Lung (tissue), 9 donors: ENCODE measurements at regions not wholly inside any gene's neighbourhood (a gene's known extent, or its start where the extent isn't known, plus 50 kb on each side); places are given as distances from the start of the nearest gene placed in this dataset.
"Not testable (repeated sequence)": the region's sequence is repeated elsewhere in the genome, so short reads cannot be mapped to it uniquely, and the experiment has no call there.

Experiments
- ATAC-seq: fragments of 200-7000 bp; cut with Tn5 transposase; one replicate; pipeline ENCODE4 v1.9.1; 2020; ENCODE audit warnings: moderate number of reproducible peaks; ENCODE audit not compliant: insufficient read depth, low FRiP score
- DNase-seq, 3 donors: peaks; one replicate each; pipeline ENCODE4 v3.0.0-alpha.2; 2013 to 2017
- H3K27ac ChIP-seq, 2 donors: one replicate each; pipeline ENCODE4 v1.5.1; 2013; ENCODE audit warnings: mild to moderate bottlenecking in 2 of 2, moderate library complexity in 2 of 2, control low read depth in 1 of 2, inconsistent platforms in 1 of 2, low read depth in 1 of 2, low read length in 1 of 2
- H3K27me3 ChIP-seq, 3 donors: one replicate each; pipeline ENCODE4 v1.5.1; 2013; ENCODE audit warnings: low read length in 2 of 3; ENCODE audit not compliant: control insufficient read depth in 3 of 3, insufficient read depth in 3 of 3
- H3K36me3 ChIP-seq, 4 donors: one replicate each; pipeline ENCODE4 v1.5.1; 2013; ENCODE audit warnings: low read length in 4 of 4, mild to moderate bottlenecking in 1 of 4, moderate library complexity in 1 of 4; ENCODE audit not compliant: control insufficient read depth in 4 of 4, insufficient read depth in 4 of 4
- H3K4me1 ChIP-seq, 5 donors: one replicate each; pipeline ENCODE4 v1.5.1; 2013; ENCODE audit warnings: low read length in 5 of 5, mild to moderate bottlenecking in 2 of 5, moderate library complexity in 1 of 5; ENCODE audit not compliant: control insufficient read depth in 5 of 5, insufficient read depth in 5 of 5
- H3K4me3 ChIP-seq: one replicate; pipeline ENCODE4 v1.5.1; 2013; ENCODE audit warnings: mild to moderate bottlenecking, control low read depth, moderate library complexity
- H3K9ac ChIP-seq, 2 donors: one replicate each; pipeline ENCODE4 v1.5.1; 2013; ENCODE audit warnings: low read length in 2 of 2, control low read depth in 1 of 2; ENCODE audit not compliant: insufficient read depth in 1 of 2
- H3K9me3 ChIP-seq, 4 donors: one replicate each; pipeline ENCODE4 v1.5.1; 2013; ENCODE audit warnings: low read length in 3 of 4, mild to moderate bottlenecking in 1 of 4, moderate library complexity in 1 of 4; ENCODE audit not compliant: control insufficient read depth in 4 of 4, insufficient read depth in 3 of 4
- WGBS, 2 donors: extraction: QIAGEN DNeasy Blood & Tissue Kit; methylation state at CpG; one replicate each; pipeline ENCODE4 v1.1.7; 2013; 5-methylcytosine and 5-hydroxymethylcytosine counted together
- donor health status: Bipolar disorder and iron deficiency.
- donor health status: healthy.
- donor health status: DM: yes; HTN: yes; CAD: no.

DNA sequence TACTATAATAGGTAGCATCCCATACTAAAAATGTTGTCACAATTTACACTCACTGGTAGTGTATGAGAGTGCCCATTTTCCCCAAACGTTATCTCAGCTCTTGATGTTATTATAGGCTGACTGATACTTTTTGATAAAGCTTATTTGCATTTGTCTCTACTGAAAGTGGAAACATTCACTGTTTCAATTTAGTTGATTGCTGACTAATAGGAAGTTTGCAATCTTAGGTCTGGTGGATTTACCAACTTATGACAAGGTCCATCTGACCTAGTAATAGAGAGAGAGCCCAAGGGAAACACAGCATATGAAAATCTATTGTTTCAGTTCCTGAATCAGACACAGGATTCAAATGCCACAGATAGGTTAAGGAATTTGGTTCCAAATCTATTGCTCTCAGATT, 97.2 kb upstream of the NBPF9 start:
- 45 to 57% methylated on average over 1 of the region's 1 CpG for WGBS, 2 donors

DNA sequence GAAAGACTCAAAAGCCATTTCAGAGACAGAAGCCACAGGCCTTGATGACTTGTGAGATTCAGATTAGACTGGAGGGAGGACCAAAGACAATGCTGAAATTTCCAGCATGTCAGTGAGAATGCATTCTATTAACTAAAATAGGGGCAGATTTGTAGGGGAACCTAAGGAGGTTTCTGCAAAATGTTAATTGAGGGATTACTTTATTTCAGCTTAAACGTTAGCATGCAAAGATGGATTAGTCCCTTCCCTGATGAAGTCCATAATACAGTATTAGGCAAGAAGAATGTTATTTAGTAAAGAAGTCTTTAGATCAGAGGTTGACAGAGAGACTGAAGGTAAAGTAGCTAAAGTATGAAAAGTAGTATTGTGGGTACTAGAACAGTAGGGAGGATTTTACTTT, 98.9 kb upstream of the NBPF9 start:
- H3K9ac ChIP-seq, H3K36me3 ChIP-seq, DNase-seq, ATAC-seq, H3K27me3 ChIP-seq, H3K27ac ChIP-seq, H3K4me3 ChIP-seq, H3K9me3 ChIP-seq, H3K4me1 ChIP-seq: not testable (repeated sequence)
- 95 to 100% methylated on average over 1 of the region's 1 CpG for WGBS, 2 donors

More for the DNA sequence above, 97.2 kb upstream of the NBPF9 start:
- DNase-seq, H3K4me3 ChIP-seq, H3K27me3 ChIP-seq, H3K4me1 ChIP-seq, H3K36me3 ChIP-seq, ATAC-seq, H3K9ac ChIP-seq, H3K9me3 ChIP-seq: not testable (repeated sequence)
- H3K27ac ChIP-seq: peak overlapping the region in 1 of 2 donors; percentile 9

DNA sequence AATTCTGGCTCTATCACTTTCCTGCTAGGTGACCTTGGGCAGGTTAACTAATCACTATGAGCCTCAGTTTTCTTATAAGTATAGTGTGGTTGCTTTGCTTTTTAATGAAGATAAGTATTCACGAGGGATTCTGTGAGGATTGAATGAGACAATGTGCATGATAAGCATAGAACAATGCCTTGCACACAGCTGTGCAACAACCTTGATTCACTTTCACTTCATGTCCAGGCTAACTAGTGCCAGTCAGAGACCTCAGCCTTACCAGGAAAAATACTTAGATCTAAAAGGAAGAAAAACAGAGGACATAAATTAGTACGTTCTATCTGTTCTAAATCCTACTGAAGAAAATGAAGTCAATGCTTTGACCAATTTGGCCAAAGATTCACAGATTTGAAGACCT, 101.0 kb upstream of the NBPF9 start:
- ATAC-seq, H3K9me3 ChIP-seq, H3K36me3 ChIP-seq, DNase-seq, H3K4me1 ChIP-seq, H3K27me3 ChIP-seq, H3K27ac ChIP-seq, H3K9ac ChIP-seq, H3K4me3 ChIP-seq: not testable (repeated sequence)
- WGBS, 2 donors: no CpG with 5 or more reads among the region's 2 CpGs

DNA sequence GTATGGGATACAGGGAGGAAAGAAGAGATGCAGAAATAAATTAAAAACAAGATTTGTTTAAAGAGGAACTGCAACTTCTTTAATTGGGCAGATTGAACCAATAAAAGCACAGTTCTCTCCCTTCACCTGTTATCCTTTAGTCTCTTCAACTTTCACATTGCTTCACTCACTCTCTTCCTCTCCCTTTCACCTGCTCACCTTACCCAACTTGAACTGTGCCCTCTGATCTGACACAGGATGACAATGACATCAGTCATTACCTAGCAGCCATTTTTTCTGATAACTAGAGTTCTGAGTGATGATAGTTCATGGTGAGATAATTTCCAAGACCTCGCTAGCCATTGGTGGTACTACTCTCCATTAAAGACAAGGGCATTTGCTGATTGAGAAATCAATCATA, 105.5 kb upstream of the NBPF9 start:
- H3K4me3 ChIP-seq, H3K9ac ChIP-seq, H3K9me3 ChIP-seq, H3K27ac ChIP-seq, H3K27me3 ChIP-seq, H3K36me3 ChIP-seq, ATAC-seq, DNase-seq, H3K4me1 ChIP-seq: not testable (repeated sequence)
- WGBS, 2 donors: no CpG with 5 or more reads among the region's 1 CpG

DNA sequence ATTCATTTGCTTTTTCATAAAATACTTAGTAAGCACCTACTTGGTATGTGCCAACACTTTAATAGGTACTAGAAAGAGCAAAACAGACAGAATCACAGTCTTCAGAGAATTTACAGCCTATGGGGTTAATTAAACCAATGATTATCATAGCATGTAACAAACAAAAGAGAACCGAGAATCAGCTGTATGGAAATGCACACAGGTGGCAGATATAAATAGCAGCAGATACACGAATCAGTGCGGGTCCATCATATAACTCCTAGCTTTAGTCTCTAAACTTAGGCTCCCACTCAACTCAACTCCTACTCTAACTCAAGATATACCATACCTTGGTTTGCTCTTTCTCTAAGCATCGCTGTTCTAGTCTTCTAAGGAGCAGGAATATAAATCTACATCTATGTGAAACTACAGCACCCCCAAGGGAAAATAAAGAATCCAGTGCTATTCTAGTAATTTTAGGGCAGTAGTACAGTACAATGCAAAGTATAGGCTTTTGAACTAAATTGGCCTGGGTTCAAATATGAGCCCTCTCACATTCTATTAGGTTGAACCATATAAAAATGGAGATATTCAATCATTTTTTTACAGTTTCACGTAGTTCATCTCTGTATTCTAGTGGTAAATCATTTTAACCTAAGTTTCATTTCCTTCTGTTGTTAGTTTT, 108.5 kb upstream of the NBPF9 start:
- H3K36me3 ChIP-seq, H3K9me3 ChIP-seq, H3K9ac ChIP-seq, ATAC-seq, H3K27ac ChIP-seq, H3K4me3 ChIP-seq, H3K4me1 ChIP-seq, DNase-seq, H3K27me3 ChIP-seq: not testable (repeated sequence)
- WGBS, 2 donors: 87 to 88% methylated on average over 1 of the region's 5 CpGs

DNA sequence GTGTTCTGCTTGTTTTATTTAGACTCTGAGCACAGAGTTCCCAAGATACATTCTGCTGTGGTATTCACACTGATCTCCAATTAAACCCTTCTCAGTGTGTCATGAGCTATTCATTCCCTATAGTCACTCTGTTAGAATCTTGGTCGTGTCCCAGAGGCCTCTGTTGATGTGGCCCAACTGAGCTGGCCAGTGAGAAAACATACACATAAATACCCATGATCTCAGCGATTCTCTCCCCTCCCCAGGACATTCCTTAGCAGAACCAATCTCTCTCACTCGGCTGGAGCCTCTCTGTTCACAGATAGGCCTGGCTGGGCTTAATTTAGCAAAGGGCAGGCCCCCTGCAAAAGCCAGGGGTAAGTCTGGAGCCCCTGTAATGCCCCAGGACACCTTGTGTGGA, 109.6 kb upstream of the NBPF9 start:
- not testable (repeated sequence) for ATAC-seq, H3K36me3 ChIP-seq, H3K27me3 ChIP-seq, H3K9me3 ChIP-seq, DNase-seq, H3K9ac ChIP-seq, H3K4me3 ChIP-seq, H3K4me1 ChIP-seq, H3K27ac ChIP-seq
- 16 to 28% methylated on average over 1 of the region's 3 CpGs for WGBS, 2 donors

DNA sequence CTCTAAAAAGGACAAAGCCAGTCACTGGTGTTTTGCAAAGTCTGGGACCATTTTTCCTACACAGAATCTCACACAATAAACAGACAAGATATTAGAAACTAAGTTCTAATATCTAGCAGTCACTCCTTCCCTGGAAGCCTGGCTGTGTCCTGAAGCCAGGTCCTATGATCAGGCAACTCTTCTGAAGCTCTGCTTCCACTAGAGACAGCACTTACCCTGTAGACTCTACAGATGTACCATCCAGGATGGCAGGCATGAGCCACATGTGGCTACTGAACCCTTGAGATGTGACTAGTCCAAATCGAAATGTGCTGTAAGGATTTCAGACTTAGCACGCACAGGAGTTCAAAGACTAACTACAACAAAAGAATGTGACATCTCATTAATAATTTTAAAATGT, 110.3 kb upstream of the NBPF9 start:
- H3K27ac ChIP-seq, H3K27me3 ChIP-seq, H3K4me3 ChIP-seq, ATAC-seq, H3K9ac ChIP-seq, H3K36me3 ChIP-seq, DNase-seq, H3K4me1 ChIP-seq, H3K9me3 ChIP-seq: not testable (repeated sequence)
- no CpG with 5 or more reads among the region's 2 CpGs for WGBS, 2 donors

DNA sequence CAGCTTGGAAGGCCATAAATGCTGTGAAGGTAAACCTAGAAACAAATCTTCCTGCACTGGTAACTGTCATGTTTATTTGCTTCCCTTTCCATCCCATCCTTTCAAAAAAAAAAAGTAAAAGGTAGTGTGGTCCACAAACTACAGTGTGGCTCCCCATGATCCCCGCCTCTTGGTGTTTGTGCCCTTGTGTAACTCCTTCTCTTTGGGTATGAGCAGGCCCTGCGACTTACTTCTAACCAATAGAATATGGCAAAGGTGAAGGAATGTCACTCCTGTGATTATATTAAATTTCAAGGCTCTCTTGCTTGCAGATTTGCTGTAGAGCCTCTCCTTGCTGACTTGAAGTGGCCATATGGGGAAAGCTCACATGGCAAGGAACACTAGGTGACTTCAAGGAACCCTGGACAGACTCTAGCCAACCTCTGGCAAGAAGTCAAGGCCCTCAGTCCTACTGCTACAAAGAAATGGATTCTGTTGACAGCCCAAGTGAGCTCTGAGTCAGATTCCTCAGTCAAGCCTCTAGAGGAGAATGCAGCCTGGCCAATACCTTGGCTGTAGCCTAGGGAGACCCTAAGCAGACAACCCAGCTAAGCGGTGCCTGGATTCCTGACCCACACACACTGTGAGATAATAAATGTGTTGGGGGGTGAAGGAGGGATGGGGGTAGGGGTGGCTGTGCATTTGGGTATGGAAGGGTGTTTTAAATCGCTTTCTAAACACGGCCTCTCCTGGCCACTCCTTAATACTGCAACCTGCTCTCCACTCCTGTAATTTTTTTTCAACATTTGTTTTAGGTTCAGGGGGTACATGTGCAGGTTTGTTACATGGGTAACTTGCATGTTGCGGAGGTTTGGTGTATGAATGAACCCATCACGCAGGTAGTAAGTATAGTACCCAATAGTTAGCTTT, 115.0 kb upstream of the NBPF9 start:
- H3K4me3 ChIP-seq, ATAC-seq, H3K9me3 ChIP-seq, H3K9ac ChIP-seq, H3K36me3 ChIP-seq, H3K4me1 ChIP-seq, H3K27me3 ChIP-seq: not testable (repeated sequence)
- 89 to 100% methylated on average over 1 of the region's 7 CpGs for WGBS, 2 donors
- H3K27ac ChIP-seq: peak overlapping the region in 1 of 2 donors; percentile 45
- DNase-seq: peak in 2 of 3 donors; percentile 6 to 26
